Common myeloid progenitor, CD34-positive (primary cell): ENCODE measurements at regions not wholly inside any gene's neighbourhood (a gene's known extent, or its start where the extent isn't known, plus 50 kb on each side); places are given as distances from the start of the nearest gene placed in this dataset.
"Not testable (repeated sequence)": the region's sequence is repeated elsewhere in the genome, so short reads cannot be mapped to it uniquely, and the experiment has no call there.

ENCODE experiments used
- CTCF ChIA-PET: fragments of 350-600 bp; sonication (Branson Sonifier 250); formaldehyde crosslinking; loops from one replicate; lab custom pipeline; 2021; ENCODE audit warnings: antibody characterized with exemption; lab: Charles Lee
- POLR2A ChIA-PET: fragments of 350-600 bp; sonication (Branson Sonifier 250); formaldehyde crosslinking; loops from one replicate; lab custom pipeline; 2021; ENCODE audit warnings: antibody characterized with exemption; lab: Charles Lee
- DNase-seq, 3 donors: peaks; one replicate each; pipeline versions ENCODE4 v3.0.0 to v3.0.0-alpha.2; 2013
- H3K27ac ChIP-seq, 2 experiments: 1 replicate in 1 of 2; 2 replicates in 1 of 2; pipeline ENCODE4 v1.7.0; 2013; ENCODE audit warnings: inconsistent platforms in 2 of 2, low read length in 2 of 2, mild to moderate bottlenecking in 2 of 2, low read depth in 1 of 2, moderate library complexity in 1 of 2; ENCODE audit not compliant: severe bottlenecking in 2 of 2, insufficient read depth in 1 of 2, poor library complexity in 1 of 2
- H3K27me3 ChIP-seq, 5 experiments: replicated peaks in 2 of 5; 1 replicate in 3 of 5; 2 replicates in 2 of 5; pipeline versions ENCODE4 v1.6.1 to v1.7.0; 2013; ENCODE audit warnings: low read length in 4 of 5, mild to moderate bottlenecking in 2 of 5, moderate library complexity in 2 of 5, inconsistent platforms in 1 of 5; ENCODE audit not compliant: insufficient read depth in 5 of 5, control insufficient read depth in 4 of 5
- H3K36me3 ChIP-seq, 4 experiments: 1 replicate in 2 of 4; 2 replicates in 2 of 4; pipeline versions ENCODE4 v1.6.1 to v1.7.0; 2013; ENCODE audit warnings: low read length in 3 of 4, control low read depth in 1 of 4, mild to moderate bottlenecking in 1 of 4; ENCODE audit not compliant: control insufficient read depth in 4 of 4, insufficient read depth in 4 of 4
- H3K4me1 ChIP-seq, 4 experiments: 1 replicate in 3 of 4; 2 replicates in 1 of 4; pipeline versions ENCODE4 v1.6.1 to v1.7.1; 2013; ENCODE audit warnings: low read length in 3 of 4, mild to moderate bottlenecking in 3 of 4, control low read depth in 1 of 4, inconsistent platforms in 1 of 4, moderate library complexity in 1 of 4; ENCODE audit not compliant: control insufficient read depth in 4 of 4, insufficient read depth in 4 of 4; ENCODE audit errors: control extremely low read depth in 1 of 4
- H3K4me3 ChIP-seq, 7 experiments: 1 replicate in 4 of 7; 2 replicates in 3 of 7; pipeline versions ENCODE4 v1.5.1 to v1.7.0; 2013; ENCODE audit warnings: mild to moderate bottlenecking in 7 of 7, low read length in 6 of 7, moderate library complexity in 6 of 7, inconsistent platforms in 2 of 7, low read depth in 2 of 7, control low read depth in 1 of 7; ENCODE audit not compliant: insufficient read depth in 4 of 7, control insufficient read depth in 1 of 7; ENCODE audit errors: extremely low read depth in 1 of 7
- H3K9me3 ChIP-seq, 5 experiments: 1 replicate in 4 of 5; 2 replicates in 1 of 5; pipeline versions ENCODE4 v1.6.1 to v1.7.1; 2013; ENCODE audit warnings: low read length in 4 of 5, mild to moderate bottlenecking in 2 of 5, inconsistent platforms in 1 of 5, low read depth in 1 of 5, moderate library complexity in 1 of 5; ENCODE audit not compliant: control insufficient read depth in 4 of 5, insufficient read depth in 2 of 5; ENCODE audit errors: control extremely low read depth in 1 of 5
- WGBS: methylation state at CpG from one replicate; pipeline ENCODE4 v1.1.5; 2013; ENCODE audit not compliant: insufficient coverage; 5-methylcytosine and 5-hydroxymethylcytosine counted together

DNA sequence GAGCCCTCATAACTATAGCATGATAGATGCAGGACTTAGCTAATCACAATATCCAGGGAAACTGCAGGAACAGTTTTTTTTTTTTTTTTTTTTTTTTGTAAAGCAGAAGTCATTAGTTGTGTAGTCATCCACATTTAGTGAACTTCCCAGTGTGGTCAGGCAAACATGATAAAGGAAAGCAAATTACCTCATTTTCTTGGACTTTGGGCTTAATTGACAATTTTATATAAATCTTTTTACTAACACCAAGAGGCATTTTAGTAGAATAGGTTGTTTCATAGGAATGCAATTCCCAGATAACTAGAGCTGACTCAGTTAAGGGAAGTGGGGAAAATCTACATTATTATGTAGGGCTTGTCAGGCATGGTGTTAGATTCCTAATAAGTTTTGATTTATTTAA lies 142.7 kb upstream of the GCFC2 start:
- POLR2A ChIA-PET: no interaction called here
- DNase-seq: no peak

GRCh38 chr2:75852639-75853038 lies 141.9 kb upstream of the GCFC2 start:
- WGBS: no CpG with 5 or more reads among the region's 2 CpGs
- POLR2A ChIA-PET: no interaction called here
- no peak for DNase-seq
- peaks cover 0 to 2% (median 0%) of the 10 kb centered on the region in 5 experiments for H3K9me3 ChIP-seq
- H3K4me3 ChIP-seq: no peak overlapping the region
- H3K27ac ChIP-seq: no peak overlapping the region
- H3K4me1 ChIP-seq: no peaks in the 10 kb centered on the region
- H3K27me3 ChIP-seq: no peaks in the 10 kb centered on the region
- no peaks in the 10 kb centered on the region for H3K36me3 ChIP-seq
- CTCF ChIA-PET: no interaction called here

More for the DNA sequence above, 142.7 kb upstream of the GCFC2 start:
- H3K36me3 ChIP-seq: no peaks in the 10 kb centered on the region
- CTCF ChIA-PET: no interaction called here
- H3K9me3 ChIP-seq: peaks cover 0 to 2% (median 0%) of the 10 kb centered on the region in 5 experiments
- no peaks in the 10 kb centered on the region for H3K4me1 ChIP-seq
- no peak overlapping the region for H3K4me3 ChIP-seq
- H3K27me3 ChIP-seq: no peaks in the 10 kb centered on the region
- no peak overlapping the region for H3K27ac ChIP-seq

- WGBS: 86% methylated on average over 1 of the region's 1 CpG
These were observed 136.0 kb upstream of the GCFC2 start for GRCh38 chr2:75846683-75847190.

DNA sequence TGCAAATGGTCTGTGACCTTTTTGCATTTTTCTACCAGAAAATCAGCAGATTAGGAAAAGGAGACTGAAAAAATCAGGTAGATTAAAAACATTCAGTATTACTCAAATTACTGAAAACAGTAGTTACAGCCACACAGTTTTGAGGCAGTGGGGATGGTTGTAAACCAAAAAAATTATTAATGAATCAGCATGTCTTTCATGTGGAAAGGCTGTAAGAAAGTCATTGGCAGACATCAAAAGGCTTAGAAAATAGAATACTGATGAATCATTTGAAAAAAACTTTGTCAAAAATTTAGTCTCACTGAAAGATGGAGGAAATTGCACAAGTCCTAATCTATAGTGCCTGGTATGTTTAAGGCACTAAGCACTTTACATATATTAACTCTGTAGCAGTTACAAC lies 133.9 kb upstream of the GCFC2 start:
- POLR2A ChIA-PET: no interaction called here
- no peaks in the 10 kb centered on the region for H3K36me3 ChIP-seq
- H3K4me1 ChIP-seq: no peaks in the 10 kb centered on the region
- no peaks in the 10 kb centered on the region for H3K9me3 ChIP-seq
- no peak for DNase-seq
- no peak overlapping the region for H3K27ac ChIP-seq
- CTCF ChIA-PET: no interaction called here
- H3K4me3 ChIP-seq: no peak overlapping the region
- H3K27me3 ChIP-seq: peaks cover 0 to 2% (median 0%) of the 10 kb centered on the region in 5 experiments

More at GRCh38 chr2:75846683-75847190, 136.0 kb upstream of the GCFC2 start:
- ChIA-PET CTCF (no interaction called here), POLR2A (no interaction called here)
- Histone ChIP-seq H3K27ac (no peak overlapping the region), H3K36me3 (no peaks in the 10 kb centered on the region), H3K27me3 (peaks cover 0 to 2% (median 0%) of the 10 kb centered on the region in 5 experiments), H3K4me1 (no peaks in the 10 kb centered on the region), H3K9me3 (no peaks in the 10 kb centered on the region), H3K4me3 (no peak overlapping the region)
- DNase-seq: no peak

DNA sequence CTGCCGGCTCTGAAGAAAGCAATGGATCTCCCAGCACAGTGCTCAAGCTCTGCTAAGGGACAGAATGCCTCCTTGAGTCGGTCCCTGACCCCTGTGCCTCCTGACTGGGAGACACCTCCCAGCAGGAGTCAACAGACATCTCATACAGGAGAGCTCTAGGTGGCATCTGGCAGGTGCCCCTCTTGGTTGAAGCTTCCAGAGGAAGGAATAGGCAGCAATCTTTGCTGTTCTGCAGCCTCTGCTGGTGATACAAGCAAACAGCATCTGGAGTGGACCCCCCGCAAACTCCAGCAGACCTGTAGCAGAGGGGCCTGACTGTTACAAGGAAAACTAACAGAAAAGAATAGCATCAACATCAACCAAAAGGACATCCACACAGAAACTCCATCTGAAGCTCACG lies 123.9 kb upstream of the GCFC2 start:
- H3K27me3 ChIP-seq, DNase-seq, H3K36me3 ChIP-seq, H3K27ac ChIP-seq, H3K4me1 ChIP-seq, POLR2A ChIA-PET, CTCF ChIA-PET, H3K4me3 ChIP-seq, H3K9me3 ChIP-seq: not testable (repeated sequence)
- 100% methylated on average over 3 of the region's 4 CpGs for WGBS

DNA sequence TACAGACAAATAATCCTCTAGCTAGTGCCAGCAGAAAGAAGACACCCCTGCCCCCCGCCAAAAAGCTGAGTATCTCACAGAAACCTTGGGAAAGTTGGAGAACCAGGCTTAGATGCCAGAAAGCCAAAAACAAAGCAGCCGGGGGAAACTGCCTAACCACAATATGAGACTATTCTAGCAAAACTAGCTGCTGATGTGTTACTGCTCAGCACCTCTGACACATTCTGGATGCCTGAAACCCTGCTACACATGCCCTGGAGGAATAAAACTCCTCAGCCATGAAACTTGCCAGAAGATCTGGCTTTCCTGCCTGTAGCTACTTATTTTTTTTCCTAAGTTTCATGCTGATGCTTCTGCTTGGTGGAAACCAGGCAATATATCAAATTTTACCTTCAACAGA lies 122.7 kb upstream of the GCFC2 start:
- H3K4me3 ChIP-seq: no peak overlapping the region
- ChIA-PET CTCF (interaction anchor here (0.7 kb wide), 1 partner anchor 13 kb away, joined by 3 read pairs; no protein-coding TSS in a partner anchor), POLR2A (no interaction called here)
- H3K36me3 ChIP-seq: no peaks in the 10 kb centered on the region
- WGBS: 75% methylated on average over 1 of the region's 2 CpGs
- no peaks in the 10 kb centered on the region for H3K9me3 ChIP-seq
- no peak for DNase-seq
- H3K27me3 ChIP-seq: no peaks in the 10 kb centered on the region
- no peak overlapping the region for H3K27ac ChIP-seq
- no peaks in the 10 kb centered on the region for H3K4me1 ChIP-seq

- 82% methylated on average over 3 of the region's 4 CpGs for WGBS
- H3K9me3 ChIP-seq: peaks cover 0 to 2% (median 0%) of the 10 kb centered on the region in 5 experiments
- H3K27me3 ChIP-seq: no peaks in the 10 kb centered on the region
- ChIA-PET CTCF (no interaction called here), POLR2A (no interaction called here)
- H3K36me3 ChIP-seq: no peaks in the 10 kb centered on the region
- H3K4me3 ChIP-seq: no peak overlapping the region
- no peak for DNase-seq
- H3K27ac ChIP-seq: no peak overlapping the region
- no peaks in the 10 kb centered on the region for H3K4me1 ChIP-seq
These were observed 118.1 kb upstream of the GCFC2 start for GRCh38 chr2:75828826-75829225.
